ENCODE measurements at regions not wholly inside any gene's neighbourhood (a gene's known extent, or its start where the extent isn't known, plus 50 kb on each side); places are given as distances from the start of the nearest gene placed in this dataset.

DNA sequence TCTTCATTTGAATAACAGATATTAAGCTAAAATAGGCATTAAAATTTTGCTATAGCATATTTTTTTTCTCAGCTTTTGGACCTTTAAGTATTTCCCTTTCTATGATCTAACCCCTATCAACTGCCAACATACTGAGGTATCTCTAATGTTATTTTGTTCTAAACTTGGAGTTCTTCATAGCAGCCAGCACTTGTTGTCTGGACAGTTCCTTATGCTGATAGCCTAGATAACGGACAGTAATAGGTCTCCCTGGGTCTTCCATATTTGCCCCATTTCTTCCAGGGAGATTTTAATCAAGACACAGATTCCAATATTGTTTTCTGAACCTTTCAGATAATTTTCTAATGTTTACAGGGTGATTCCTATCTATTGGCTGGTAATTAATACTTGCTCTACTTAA lies 475.8 kb upstream of the MAP2 start:
- Histone ChIP-seq H3K27me3 (ENCODE audit: control insufficient read depth in 1 of 2, insufficient read depth in 2 of 2, low read length in 2 of 2) (no peaks in the 10 kb centered on the region), H3K9ac (ENCODE audit: low read depth in 1 of 2, low read length in 2 of 2) (no peak overlapping the region), H3K4me3 (ENCODE audit: low read depth in 1 of 2, low read length in 2 of 2) (no peak overlapping the region), H3K36me3 (ENCODE audit: control insufficient read depth in 1 of 2, insufficient read depth in 2 of 2, low read length in 2 of 2) (no peaks in the 10 kb centered on the region), H3K9me3 (ENCODE audit: control insufficient read depth in 1 of 2, low read length in 2 of 2) (no peaks in the 10 kb centered on the region), H3K27ac (ENCODE audit: low read depth, low read length) (no peak overlapping the region), H3K4me1 (ENCODE audit: control insufficient read depth in 1 of 2, insufficient read depth in 2 of 2, low read length in 2 of 2) (no peaks in the 10 kb centered on the region)

DNA sequence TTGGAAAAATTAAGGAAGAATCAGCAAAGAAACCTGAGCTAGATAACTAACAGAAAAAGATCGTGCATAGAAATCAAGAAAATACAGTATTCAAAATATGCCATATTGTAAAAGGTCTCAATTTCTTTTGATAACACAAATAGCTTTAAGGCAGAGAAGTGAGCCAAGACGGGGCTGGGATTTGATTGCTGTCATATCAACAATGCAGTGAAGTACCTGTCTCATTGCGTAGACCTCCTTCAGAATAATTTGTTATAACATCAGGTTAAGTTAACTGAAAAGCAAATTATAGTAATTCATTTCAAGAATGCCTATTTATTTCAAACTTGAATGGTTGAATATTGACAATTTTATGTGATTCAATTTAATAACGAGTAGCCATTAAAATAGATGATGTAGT lies 453.8 kb upstream of the MAP2 start:
- H3K27me3 ChIP-seq (ENCODE audit: control insufficient read depth in 1 of 2, insufficient read depth in 2 of 2, low read length in 2 of 2): no peaks in the 10 kb centered on the region
- no peaks in the 10 kb centered on the region for H3K9me3 ChIP-seq (ENCODE audit: control insufficient read depth in 1 of 2, low read length in 2 of 2)
- no peak overlapping the region for H3K4me3 ChIP-seq (ENCODE audit: low read depth in 1 of 2, low read length in 2 of 2)
- H3K27ac ChIP-seq (ENCODE audit: low read depth, low read length): no peak overlapping the region
- H3K4me1 ChIP-seq (ENCODE audit: control insufficient read depth in 1 of 2, insufficient read depth in 2 of 2, low read length in 2 of 2): no peaks in the 10 kb centered on the region
- no peak overlapping the region for H3K9ac ChIP-seq (ENCODE audit: low read depth in 1 of 2, low read length in 2 of 2)
- H3K36me3 ChIP-seq (ENCODE audit: control insufficient read depth in 1 of 2, insufficient read depth in 2 of 2, low read length in 2 of 2): no peaks in the 10 kb centered on the region

DNA sequence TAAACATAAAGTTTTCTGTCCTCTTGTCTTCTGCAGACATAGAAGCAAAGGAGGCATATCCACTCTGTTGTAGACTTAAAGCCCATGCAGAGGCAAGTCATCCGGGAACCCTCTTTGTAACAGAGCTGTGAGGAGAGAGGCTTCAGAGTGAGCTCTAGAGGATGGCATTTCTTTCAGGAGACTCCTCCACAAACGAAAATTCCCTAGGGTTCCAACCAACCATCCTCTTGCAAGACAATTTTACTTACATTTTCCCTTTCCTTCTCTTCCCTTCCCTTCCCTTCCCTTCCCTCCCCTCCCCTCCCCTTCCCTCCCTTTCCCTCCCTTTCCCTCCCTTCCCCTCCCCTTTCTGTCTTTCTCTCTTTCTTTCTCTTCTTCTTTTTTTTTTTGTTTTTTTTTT lies 446.3 kb upstream of the MAP2 start:
- no peak overlapping the region for H3K9ac ChIP-seq (ENCODE audit: low read depth in 1 of 2, low read length in 2 of 2)

GRCh38 chr2:208978946-208979345 lies 444.9 kb upstream of the MAP2 start:
- Histone ChIP-seq H3K4me3 (ENCODE audit: low read depth in 1 of 2, low read length in 2 of 2) (no peak overlapping the region), H3K27ac (ENCODE audit: low read depth, low read length) (no peak overlapping the region), H3K9ac (ENCODE audit: low read depth in 1 of 2, low read length in 2 of 2) (no peak overlapping the region), H3K9me3 (ENCODE audit: control insufficient read depth in 1 of 2, low read length in 2 of 2) (no peaks in the 10 kb centered on the region), H3K4me1 (ENCODE audit: control insufficient read depth in 1 of 2, insufficient read depth in 2 of 2, low read length in 2 of 2) (no peaks in the 10 kb centered on the region), H3K36me3 (ENCODE audit: control insufficient read depth in 1 of 2, insufficient read depth in 2 of 2, low read length in 2 of 2) (no peaks in the 10 kb centered on the region), H3K27me3 (ENCODE audit: control insufficient read depth in 1 of 2, insufficient read depth in 2 of 2, low read length in 2 of 2) (no peaks in the 10 kb centered on the region)

More for the DNA sequence above, 446.3 kb upstream of the MAP2 start:
- no peaks in the 10 kb centered on the region for H3K4me1 ChIP-seq (ENCODE audit: control insufficient read depth in 1 of 2, insufficient read depth in 2 of 2, low read length in 2 of 2)
- H3K4me3 ChIP-seq (ENCODE audit: low read depth in 1 of 2, low read length in 2 of 2): no peak overlapping the region
- H3K27me3 ChIP-seq (ENCODE audit: control insufficient read depth in 1 of 2, insufficient read depth in 2 of 2, low read length in 2 of 2): no peaks in the 10 kb centered on the region
- H3K9me3 ChIP-seq (ENCODE audit: control insufficient read depth in 1 of 2, low read length in 2 of 2): no peaks in the 10 kb centered on the region
- no peak overlapping the region for H3K27ac ChIP-seq (ENCODE audit: low read depth, low read length)
- no peaks in the 10 kb centered on the region for H3K36me3 ChIP-seq (ENCODE audit: control insufficient read depth in 1 of 2, insufficient read depth in 2 of 2, low read length in 2 of 2)

- H3K27me3 ChIP-seq (ENCODE audit: control insufficient read depth in 1 of 2, insufficient read depth in 2 of 2, low read length in 2 of 2): no peaks in the 10 kb centered on the region
- H3K36me3 ChIP-seq (ENCODE audit: control insufficient read depth in 1 of 2, insufficient read depth in 2 of 2, low read length in 2 of 2): no peaks in the 10 kb centered on the region
- no peaks in the 10 kb centered on the region for H3K4me1 ChIP-seq (ENCODE audit: control insufficient read depth in 1 of 2, insufficient read depth in 2 of 2, low read length in 2 of 2)
- H3K9me3 ChIP-seq (ENCODE audit: control insufficient read depth in 1 of 2, low read length in 2 of 2): no peaks in the 10 kb centered on the region
- H3K4me3 ChIP-seq (ENCODE audit: low read depth in 1 of 2, low read length in 2 of 2): no peak overlapping the region
- H3K27ac ChIP-seq (ENCODE audit: low read depth, low read length): no peak overlapping the region
- no peak overlapping the region for H3K9ac ChIP-seq (ENCODE audit: low read depth in 1 of 2, low read length in 2 of 2)
Observed at GRCh38 chr2:208980321-208980720, 443.5 kb upstream of the MAP2 start.

DNA sequence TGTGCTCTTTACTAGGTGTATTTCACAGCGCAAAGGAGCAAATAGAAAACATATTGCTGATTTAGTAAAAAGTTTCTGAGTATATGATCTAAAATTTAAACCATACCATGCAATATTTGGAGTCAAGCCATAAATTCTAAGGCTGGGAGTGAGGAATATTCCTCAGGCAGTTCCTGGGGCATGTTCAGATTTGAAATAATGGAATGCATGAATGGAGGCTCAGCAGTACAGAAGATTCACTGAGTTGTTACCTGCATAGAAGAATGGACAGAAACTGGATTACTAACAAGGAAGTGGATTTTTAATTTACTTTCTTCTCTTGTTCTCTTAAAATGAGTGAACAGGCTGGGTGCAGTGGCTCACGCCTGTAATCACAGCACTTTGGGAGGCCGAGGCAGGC lies 441.0 kb upstream of the MAP2 start:
- H3K27ac ChIP-seq (ENCODE audit: low read depth, low read length): no peak overlapping the region
- H3K9me3 ChIP-seq (ENCODE audit: control insufficient read depth in 1 of 2, low read length in 2 of 2): no peaks in the 10 kb centered on the region
- H3K4me3 ChIP-seq (ENCODE audit: low read depth in 1 of 2, low read length in 2 of 2): no peak overlapping the region
- H3K4me1 ChIP-seq (ENCODE audit: control insufficient read depth in 1 of 2, insufficient read depth in 2 of 2, low read length in 2 of 2): no peaks in the 10 kb centered on the region
- no peak overlapping the region for H3K9ac ChIP-seq (ENCODE audit: low read depth in 1 of 2, low read length in 2 of 2)
- H3K27me3 ChIP-seq (ENCODE audit: control insufficient read depth in 1 of 2, insufficient read depth in 2 of 2, low read length in 2 of 2): no peaks in the 10 kb centered on the region
- H3K36me3 ChIP-seq (ENCODE audit: control insufficient read depth in 1 of 2, insufficient read depth in 2 of 2, low read length in 2 of 2): no peaks in the 10 kb centered on the region

- H3K36me3 ChIP-seq (ENCODE audit: control insufficient read depth in 1 of 2, insufficient read depth in 2 of 2, low read length in 2 of 2): no peaks in the 10 kb centered on the region
- H3K4me3 ChIP-seq (ENCODE audit: low read depth in 1 of 2, low read length in 2 of 2): no peak overlapping the region
- H3K27me3 ChIP-seq (ENCODE audit: control insufficient read depth in 1 of 2, insufficient read depth in 2 of 2, low read length in 2 of 2): no peaks in the 10 kb centered on the region
- no peaks in the 10 kb centered on the region for H3K9me3 ChIP-seq (ENCODE audit: control insufficient read depth in 1 of 2, low read length in 2 of 2)
- H3K27ac ChIP-seq (ENCODE audit: low read depth, low read length): no peak overlapping the region
- H3K9ac ChIP-seq (ENCODE audit: low read depth in 1 of 2, low read length in 2 of 2): no peak overlapping the region
- H3K4me1 ChIP-seq (ENCODE audit: control insufficient read depth in 1 of 2, insufficient read depth in 2 of 2, low read length in 2 of 2): no peaks in the 10 kb centered on the region
Observed at GRCh38 chr2:208983486-208983885, 440.4 kb upstream of the MAP2 start.

- no peaks in the 10 kb centered on the region for H3K4me1 ChIP-seq (ENCODE audit: control insufficient read depth in 1 of 2, insufficient read depth in 2 of 2, low read length in 2 of 2)
- no peak overlapping the region for H3K27ac ChIP-seq (ENCODE audit: low read depth, low read length)
- no peaks in the 10 kb centered on the region for H3K36me3 ChIP-seq (ENCODE audit: control insufficient read depth in 1 of 2, insufficient read depth in 2 of 2, low read length in 2 of 2)
- no peaks in the 10 kb centered on the region for H3K9me3 ChIP-seq (ENCODE audit: control insufficient read depth in 1 of 2, low read length in 2 of 2)
- no peak overlapping the region for H3K9ac ChIP-seq (ENCODE audit: low read depth in 1 of 2, low read length in 2 of 2)
- no peaks in the 10 kb centered on the region for H3K27me3 ChIP-seq (ENCODE audit: control insufficient read depth in 1 of 2, insufficient read depth in 2 of 2, low read length in 2 of 2)
- no peak overlapping the region for H3K4me3 ChIP-seq (ENCODE audit: low read depth in 1 of 2, low read length in 2 of 2)
Observed at GRCh38 chr2:208984376-208985090, 439.3 kb upstream of the MAP2 start.

GRCh38 chr2:208985644-208986043 lies 438.2 kb upstream of the MAP2 start:
- Histone ChIP-seq H3K4me3 (ENCODE audit: low read depth in 1 of 2, low read length in 2 of 2) (no peak overlapping the region), H3K27ac (ENCODE audit: low read depth, low read length) (no peak overlapping the region), H3K9me3 (ENCODE audit: control insufficient read depth in 1 of 2, low read length in 2 of 2) (no peaks in the 10 kb centered on the region), H3K9ac (ENCODE audit: low read depth in 1 of 2, low read length in 2 of 2) (no peak overlapping the region), H3K27me3 (ENCODE audit: control insufficient read depth in 1 of 2, insufficient read depth in 2 of 2, low read length in 2 of 2) (no peaks in the 10 kb centered on the region), H3K36me3 (ENCODE audit: control insufficient read depth in 1 of 2, insufficient read depth in 2 of 2, low read length in 2 of 2) (no peaks in the 10 kb centered on the region), H3K4me1 (ENCODE audit: control insufficient read depth in 1 of 2, insufficient read depth in 2 of 2, low read length in 2 of 2) (no peaks in the 10 kb centered on the region)

- no peaks in the 10 kb centered on the region for H3K4me1 ChIP-seq (ENCODE audit: control insufficient read depth in 1 of 2, insufficient read depth in 2 of 2, low read length in 2 of 2)
- no peak overlapping the region for H3K9ac ChIP-seq (ENCODE audit: low read depth in 1 of 2, low read length in 2 of 2)
- H3K27ac ChIP-seq (ENCODE audit: low read depth, low read length): no peak overlapping the region
- H3K27me3 ChIP-seq (ENCODE audit: control insufficient read depth in 1 of 2, insufficient read depth in 2 of 2, low read length in 2 of 2): no peaks in the 10 kb centered on the region
- no peak overlapping the region for H3K4me3 ChIP-seq (ENCODE audit: low read depth in 1 of 2, low read length in 2 of 2)
- no peaks in the 10 kb centered on the region for H3K36me3 ChIP-seq (ENCODE audit: control insufficient read depth in 1 of 2, insufficient read depth in 2 of 2, low read length in 2 of 2)
- no peaks in the 10 kb centered on the region for H3K9me3 ChIP-seq (ENCODE audit: control insufficient read depth in 1 of 2, low read length in 2 of 2)
Observed at GRCh38 chr2:208990716-208991115, 433.1 kb upstream of the MAP2 start.

GRCh38 chr2:208999911-209000310 lies 423.9 kb upstream of the MAP2 start:
- no peak overlapping the region for H3K27ac ChIP-seq (ENCODE audit: low read depth, low read length)
- H3K4me1 ChIP-seq (ENCODE audit: control insufficient read depth in 1 of 2, insufficient read depth in 2 of 2, low read length in 2 of 2): no peaks in the 10 kb centered on the region
- no peak overlapping the region for H3K4me3 ChIP-seq (ENCODE audit: low read depth in 1 of 2, low read length in 2 of 2)
- H3K27me3 ChIP-seq (ENCODE audit: control insufficient read depth in 1 of 2, insufficient read depth in 2 of 2, low read length in 2 of 2): no peaks in the 10 kb centered on the region
- no peak overlapping the region for H3K9ac ChIP-seq (ENCODE audit: low read depth in 1 of 2, low read length in 2 of 2)
- H3K36me3 ChIP-seq (ENCODE audit: control insufficient read depth in 1 of 2, insufficient read depth in 2 of 2, low read length in 2 of 2): no peaks in the 10 kb centered on the region
- peaks cover 0 to 2% of the 10 kb centered on the region in 2 donors for H3K9me3 ChIP-seq (ENCODE audit: control insufficient read depth in 1 of 2, low read length in 2 of 2)
